ENCODE measurements at regions not wholly inside any gene's neighbourhood (a gene's known extent, or its start where the extent isn't known, plus 50 kb on each side); places are given as distances from the start of the nearest gene placed in this dataset.

DNA sequence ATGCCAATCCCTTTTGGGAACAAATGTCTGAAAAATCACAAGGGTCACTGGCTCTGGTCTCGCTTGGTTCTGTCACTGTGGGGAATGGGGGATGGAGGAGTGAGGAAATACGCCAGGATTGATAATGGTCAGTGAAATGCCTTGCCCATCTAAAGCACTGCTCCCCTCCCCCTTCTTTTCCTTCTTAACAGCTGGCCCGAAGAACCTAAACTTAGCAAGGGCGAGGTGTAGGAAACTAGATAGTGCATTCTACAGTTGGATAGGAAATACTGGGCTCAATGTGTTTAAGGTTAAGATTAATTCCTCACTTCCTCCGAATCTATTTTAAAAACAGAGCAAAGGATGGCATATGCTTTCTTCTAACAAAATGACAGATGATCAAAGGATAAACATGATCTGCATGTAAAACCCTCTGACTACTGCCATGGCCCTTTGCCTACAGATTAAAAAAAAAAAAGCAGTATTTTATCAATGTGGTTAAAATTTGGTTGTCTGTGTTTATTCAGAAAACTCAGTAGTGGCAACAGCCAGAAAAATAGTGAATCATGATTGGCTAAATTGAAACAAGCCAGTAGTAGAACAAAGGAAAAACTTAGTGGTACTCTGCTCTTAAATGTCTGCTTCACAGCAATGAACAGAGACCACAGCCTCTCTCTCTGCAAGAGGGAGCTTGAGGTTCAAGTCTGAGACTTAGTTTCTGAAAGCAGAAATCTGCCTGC is 86.1 kb upstream of the VAV3 start:
- DNase-seq (ENCODE audit: low spot score): no peak

GRCh38 chr1:108050158-108050557 is 85.2 kb upstream of the VAV3 start:
- DNase-seq (ENCODE audit: low spot score): no peak

DNA sequence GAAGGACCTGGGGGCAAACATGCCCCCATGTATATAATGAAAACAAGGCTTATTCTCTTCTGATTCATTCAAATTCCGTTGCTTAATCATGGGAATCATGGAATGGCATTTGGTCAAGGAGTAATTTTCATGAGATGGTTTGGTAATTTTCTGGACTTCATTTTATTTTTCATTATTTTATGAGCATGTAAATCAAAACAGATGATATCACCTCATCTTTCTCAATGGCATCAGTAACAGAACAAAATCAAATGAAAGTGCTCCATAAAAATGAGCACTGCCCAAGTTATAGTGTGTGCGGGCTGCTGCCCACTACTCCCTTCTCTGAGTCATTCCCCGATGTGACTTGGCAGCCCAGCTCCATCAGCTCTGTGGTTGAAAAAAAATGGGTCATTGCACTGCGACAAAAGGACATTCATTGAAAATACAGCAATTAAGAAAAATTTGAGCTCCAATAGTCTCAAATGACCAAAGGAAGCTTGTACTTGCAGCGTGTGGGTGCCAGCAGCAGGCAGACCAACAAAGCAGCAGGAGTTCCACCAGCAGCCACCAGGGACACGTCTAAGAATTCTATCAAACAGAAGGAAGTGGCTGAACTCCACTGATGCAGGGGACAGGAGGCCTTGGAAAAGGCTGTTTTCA is 84.3 kb upstream of the VAV3 start:
- DNase-seq (ENCODE audit: low spot score): peak; percentile 93

- no peak for DNase-seq (ENCODE audit: low spot score)
Measured at GRCh38 chr1:108048301-108049177, 83.6 kb upstream of the VAV3 start.

DNA sequence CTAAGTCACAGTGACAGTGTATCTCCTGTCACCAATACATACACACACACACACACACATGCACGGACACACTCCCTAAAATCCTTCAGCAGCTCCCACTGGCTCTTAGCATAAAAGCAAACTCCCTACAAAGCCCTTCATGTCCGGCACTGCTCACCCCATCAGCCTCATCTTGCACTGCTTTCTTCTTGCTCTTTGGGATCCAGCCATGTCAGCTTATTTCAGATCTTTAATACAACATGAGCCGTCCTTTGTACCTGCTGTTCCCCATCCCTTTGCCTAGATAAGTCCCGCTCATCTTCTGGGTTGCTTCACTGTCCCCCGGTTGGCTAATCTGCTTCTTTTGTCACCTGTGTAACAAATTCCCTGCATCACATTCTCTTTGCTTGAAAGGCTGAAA is 82.1 kb upstream of the VAV3 start:
- DNase-seq (ENCODE audit: low spot score): no peak

- peak; percentile 57 for DNase-seq (ENCODE audit: low spot score)
Measured at GRCh38 chr1:108046026-108046425, 81.0 kb upstream of the VAV3 start.

GRCh38 chr1:108045460-108045859 is 80.5 kb upstream of the VAV3 start:
- no peak for DNase-seq (ENCODE audit: low spot score)

DNA sequence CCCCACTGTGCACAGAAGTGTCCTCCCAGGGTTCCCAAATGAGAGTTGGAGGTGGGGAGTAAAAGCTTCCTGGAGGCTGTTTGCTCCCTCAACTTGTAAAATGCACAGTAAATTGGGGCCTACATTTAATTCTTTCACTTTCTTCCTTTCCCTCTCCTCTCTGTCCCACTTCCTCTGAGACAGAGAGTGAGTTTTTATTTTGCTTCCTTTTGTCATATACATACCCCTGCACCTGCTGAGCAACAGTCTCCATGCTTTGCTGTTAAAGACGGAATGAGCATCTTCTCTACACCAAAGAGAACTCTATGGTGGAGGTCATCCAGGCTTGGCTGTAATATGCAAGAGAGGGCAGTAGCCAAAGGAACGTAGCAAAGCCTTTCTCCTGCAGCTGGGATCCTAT is 79.3 kb upstream of the VAV3 start:
- no peak for DNase-seq (ENCODE audit: low spot score)

GRCh38 chr1:108043707-108044106 is 78.7 kb upstream of the VAV3 start:
- DNase-seq (ENCODE audit: low spot score): no peak

DNA sequence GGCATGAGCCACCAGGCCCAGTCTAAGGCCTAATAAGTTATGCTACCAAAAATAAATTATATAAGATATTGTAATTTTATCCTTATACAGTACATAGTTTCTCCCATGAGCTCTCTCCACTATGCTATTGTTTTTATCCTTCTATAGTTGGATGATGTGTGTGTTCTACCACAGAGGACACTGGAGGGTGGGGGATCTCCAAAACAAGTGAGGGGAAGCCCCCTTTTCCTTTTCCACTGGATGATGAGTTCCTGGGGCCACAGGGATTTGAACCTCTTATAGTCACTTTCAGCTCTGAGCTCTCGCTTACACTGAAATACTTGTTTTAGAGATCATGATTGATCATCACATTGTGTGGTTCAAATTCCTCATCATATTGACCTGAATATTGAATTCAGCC is 77.6 kb upstream of the VAV3 start:
- no peak for DNase-seq (ENCODE audit: low spot score)

GRCh38 chr1:108041360-108042142 is 76.6 kb upstream of the VAV3 start:
- DNase-seq (ENCODE audit: low spot score): no peak

DNA sequence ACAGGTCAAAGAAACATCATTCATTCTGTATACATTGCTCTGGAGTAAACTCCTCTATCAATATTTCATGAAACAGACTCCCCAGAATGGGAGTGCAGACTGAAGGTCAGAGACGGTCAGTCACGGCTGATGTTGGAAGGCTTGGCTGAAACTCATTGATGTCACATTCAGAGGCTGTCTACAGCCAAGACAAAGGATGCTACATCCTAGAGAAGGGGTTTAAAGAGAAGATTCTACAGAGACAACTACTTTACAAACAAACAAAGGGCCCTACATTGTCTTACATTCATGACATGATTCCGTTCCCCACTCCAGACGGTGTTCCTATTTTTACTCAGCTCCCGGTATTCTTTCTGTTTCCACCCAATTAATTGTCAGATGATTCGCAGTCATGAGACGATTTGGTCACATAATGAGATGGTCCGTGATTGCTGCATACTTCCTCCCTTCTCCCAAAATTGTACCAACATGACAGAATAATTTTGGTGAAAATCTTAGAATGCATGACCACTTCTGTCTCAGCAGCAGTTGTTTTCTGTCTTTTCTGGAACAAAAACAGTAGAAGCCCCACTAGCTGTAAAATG is 73.8 kb upstream of the VAV3 start:
- DNase-seq (ENCODE audit: low spot score): no peak

DNA sequence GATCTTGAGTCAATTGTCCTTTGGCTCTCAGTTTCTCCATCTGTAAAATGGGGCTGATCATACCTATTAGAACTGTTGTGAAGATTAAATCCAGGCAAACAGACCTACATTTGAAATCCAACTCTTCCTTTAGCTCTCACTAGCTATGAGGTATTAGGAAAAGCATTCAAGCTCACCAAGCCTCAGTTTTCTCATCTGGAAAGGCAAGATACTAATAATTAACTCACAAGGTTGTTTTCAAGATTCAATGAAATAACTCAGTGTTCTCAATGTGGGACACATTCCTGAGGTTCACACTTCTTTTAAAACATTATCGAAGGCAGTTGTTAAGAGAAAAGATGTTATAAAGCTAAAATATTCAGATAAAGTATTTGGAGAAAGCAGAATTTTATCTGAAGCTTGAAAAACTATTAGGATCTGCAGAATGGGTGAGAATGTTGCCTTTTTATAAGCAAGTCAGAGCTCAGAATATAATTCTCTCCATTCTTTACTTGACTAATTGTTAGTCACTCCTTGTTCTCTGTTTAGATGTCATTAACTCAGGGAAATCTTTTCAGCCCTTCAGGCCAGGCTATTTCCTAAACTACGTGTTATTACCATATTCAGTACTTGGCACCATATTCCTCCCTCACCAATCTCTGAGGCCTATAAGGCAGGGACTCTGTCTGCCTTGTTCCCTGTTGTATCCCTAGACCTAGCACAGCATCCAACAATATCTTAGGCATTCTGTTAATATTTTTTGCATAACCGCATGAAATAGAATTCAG is 72.0 kb upstream of the VAV3 start:
- DNase-seq (ENCODE audit: low spot score): peak; percentile 91

GRCh38 chr1:108034396-108034795 is 69.4 kb upstream of the VAV3 start:
- DNase-seq (ENCODE audit: low spot score): no peak

- no peak for DNase-seq (ENCODE audit: low spot score)
Measured at GRCh38 chr1:108033550-108033951, 68.6 kb upstream of the VAV3 start.

GRCh38 chr1:108028841-108029388 is 63.9 kb upstream of the VAV3 start:
- DNase-seq (ENCODE audit: low spot score): no peak

GRCh38 chr1:108027389-108027788 is 62.4 kb upstream of the VAV3 start:
- DNase-seq (ENCODE audit: low spot score): no peak

GRCh38 chr1:108017698-108018097 is 52.7 kb upstream of the VAV3 start:
- peak; percentile 59 for DNase-seq (ENCODE audit: low spot score)

DNA sequence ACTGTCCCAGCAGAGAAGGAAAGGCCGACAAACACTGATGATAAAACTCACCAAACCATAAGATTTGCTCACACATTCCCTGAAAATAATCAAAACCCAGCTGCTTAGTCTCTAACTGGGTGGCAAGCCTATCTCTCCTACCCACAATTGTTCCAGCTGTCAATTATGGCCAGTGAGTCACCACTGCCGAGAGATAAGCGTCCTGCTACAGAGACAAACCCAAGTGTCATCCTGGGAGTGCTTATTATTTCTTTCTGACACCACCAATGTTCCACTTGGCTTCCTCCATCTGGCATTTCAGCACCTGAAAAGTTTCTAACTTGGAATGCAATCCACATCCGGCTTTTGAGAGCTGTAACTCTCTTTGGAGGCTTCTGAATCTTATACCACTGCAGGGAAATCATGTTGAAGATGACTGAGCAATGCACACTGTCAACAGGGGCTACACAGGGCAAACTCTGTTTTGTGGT is 51.5 kb upstream of the VAV3 start:
- DNase-seq (ENCODE audit: low spot score): peak; percentile 96
